ENCODE measurements at regions not wholly inside any gene's neighbourhood (a gene's known extent, or its start where the extent isn't known, plus 50 kb on each side); places are given as distances from the start of the nearest gene placed in this dataset.
"Not testable (repeated sequence)": the region's sequence is repeated elsewhere in the genome, so short reads cannot be mapped to it uniquely, and the experiment has no call there.

DNA sequence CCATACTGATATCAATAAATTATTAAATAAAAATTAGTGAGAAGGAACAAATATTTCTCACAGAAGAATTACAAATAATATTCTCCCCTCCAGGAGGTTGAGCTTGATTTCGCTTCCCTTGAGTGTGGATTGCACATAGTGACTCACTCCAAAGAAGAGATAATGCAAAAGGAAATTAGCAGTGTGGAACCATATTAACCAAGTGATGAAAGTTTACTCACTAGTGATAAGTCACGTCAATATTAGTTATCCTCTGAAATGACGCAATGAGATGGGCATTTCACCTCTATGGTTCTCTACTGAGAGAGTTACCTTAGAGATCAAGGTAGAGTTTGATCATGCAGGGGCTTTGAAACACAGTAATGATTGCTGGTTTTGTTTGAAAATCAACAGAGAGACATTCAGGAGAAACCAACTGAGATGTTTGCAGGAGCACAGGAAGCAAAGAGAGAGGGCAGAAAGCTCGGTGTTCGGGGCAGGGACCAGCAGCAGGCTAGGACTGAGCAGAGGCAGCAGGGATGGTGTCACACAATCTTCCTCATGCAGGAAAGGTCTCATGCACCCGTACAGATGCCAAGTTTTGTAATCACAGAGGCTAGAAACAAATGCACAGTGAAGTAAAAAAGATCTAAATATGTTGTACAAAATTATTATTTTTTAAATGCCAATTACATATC is 634.5 kb downstream of the QKI start:
- H3K36me3 ChIP-seq, result no peaks in the 10 kb centered on the region
- no peak for TF ChIP-seq Cebpa-rat (IDR thresholded peaks at IDR 0.05)

DNA sequence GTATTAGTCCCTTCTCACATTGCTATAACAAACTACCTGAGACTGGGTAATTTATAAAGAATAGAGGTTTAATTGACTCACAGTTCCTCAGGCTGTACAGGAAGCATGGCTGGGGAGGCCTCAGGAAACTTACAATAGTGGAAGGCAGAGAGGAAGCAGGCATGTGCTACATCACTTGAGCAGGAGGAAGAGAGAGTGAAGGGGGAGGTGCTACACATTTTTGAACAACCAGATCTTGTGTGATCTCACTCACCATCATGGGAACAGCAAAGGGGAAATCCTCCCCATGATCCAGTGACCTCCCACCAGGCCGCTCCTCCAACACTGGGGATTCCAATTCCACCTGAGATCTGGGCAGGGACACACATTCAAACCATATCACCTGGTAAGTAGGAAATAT is 630.6 kb downstream of the QKI start:
- Histone ChIP-seq H3K9me3 (replicated peaks in 1 of 11) (peaks cover 13 to 35% (median 27%) of the 10 kb centered on the region in 11 experiments), H3K27ac (no peak overlapping the region), H3K4me3 (no peak overlapping the region), H3K4me2 (no peak overlapping the region; a peak in 1 of 22 replicates), H3K27me3 (no peaks in the 10 kb centered on the region), H3K9ac (no peak overlapping the region), H3K36me3 (no peaks in the 10 kb centered on the region), H3K4me1 (peaks cover 0 to 6% (median 0%) of the 10 kb centered on the region in 10 experiments; a peak in 2 of 20 replicates), H4K20me1 (no peaks in the 10 kb centered on the region)
- no peak for TF ChIP-seq Cebpa-rat (IDR thresholded peaks at IDR 0.05)

More for the DNA sequence above, 634.5 kb downstream of the QKI start:
- no peaks in the 10 kb centered on the region for H3K27me3 ChIP-seq
- H4K20me1 ChIP-seq, result no peaks in the 10 kb centered on the region
- H3K9ac ChIP-seq, result no peak overlapping the region
- peaks cover 0 to 22% (median 8%) of the 10 kb centered on the region in 11 experiments; a peak in 14 of 22 replicates for H3K9me3 ChIP-seq (replicated peaks in 1 of 11)
- H3K4me1 ChIP-seq, result peaks cover 0 to 6% (median 0%) of the 10 kb centered on the region in 10 experiments; a peak in 2 of 20 replicates
- no peak overlapping the region for H3K27ac ChIP-seq
- no peak overlapping the region for H3K4me2 ChIP-seq
- no peak overlapping the region for H3K4me3 ChIP-seq

DNA sequence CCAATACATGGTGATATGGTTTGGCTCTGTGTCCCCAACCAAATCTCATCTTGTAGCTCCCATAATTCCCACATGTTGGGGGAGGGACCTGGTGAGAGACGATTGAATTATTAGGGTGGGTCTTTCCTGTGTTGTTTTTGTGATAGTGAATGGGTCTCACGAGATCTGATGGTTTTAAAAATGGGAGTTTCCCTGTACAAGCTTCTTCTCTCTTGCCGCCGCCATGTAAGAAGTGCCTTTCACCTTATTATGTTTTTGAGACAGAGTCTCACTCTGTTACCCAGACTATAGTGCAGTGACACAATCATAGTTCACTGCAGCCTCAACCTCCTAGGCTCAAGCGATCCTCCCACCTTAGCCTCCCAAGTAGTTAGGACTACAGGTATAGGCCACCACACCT is 629.1 kb downstream of the QKI start:
- H3K36me3 ChIP-seq, H3K27me3 ChIP-seq, H3K4me1 ChIP-seq: not testable (repeated sequence)

DNA sequence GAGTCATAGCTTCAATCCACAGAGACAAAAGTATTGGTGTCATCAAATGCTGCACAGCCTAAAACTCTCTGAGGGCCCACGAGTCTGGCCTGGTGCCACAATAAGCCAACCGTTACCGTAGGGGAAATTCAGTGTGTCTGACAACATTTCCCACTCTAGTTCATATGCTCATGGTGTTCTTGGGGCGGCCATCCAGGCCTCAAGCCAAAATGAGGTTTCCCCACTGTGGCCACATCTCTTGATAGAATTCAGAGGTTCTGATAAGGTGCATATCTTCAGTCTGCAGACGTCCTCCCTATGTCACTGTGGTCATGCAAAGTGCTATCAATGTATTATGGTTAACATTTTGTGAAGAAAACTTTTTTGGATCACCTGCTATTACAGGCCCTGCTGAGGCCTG is 627.7 kb downstream of the QKI start:
- Histone ChIP-seq H3K4me3 (no peak overlapping the region), H3K4me2 (no peak overlapping the region), H3K36me3 (no peaks in the 10 kb centered on the region), H4K20me1 (no peaks in the 10 kb centered on the region), H3K27ac (no peak overlapping the region), H3K9me3 (replicated peaks in 1 of 11) (peaks cover 13 to 32% (median 25%) of the 10 kb centered on the region in 11 experiments), H3K9ac (no peak overlapping the region), H3K4me1 (peaks cover 0 to 6% (median 0%) of the 10 kb centered on the region in 10 experiments; a peak in 2 of 20 replicates), H3K27me3 (no peaks in the 10 kb centered on the region)
- no peak for TF ChIP-seq Cebpa-rat (IDR thresholded peaks at IDR 0.05)

More for the DNA sequence above, 629.1 kb downstream of the QKI start:
- H3K9ac ChIP-seq, H3K4me3 ChIP-seq, H4K20me1 ChIP-seq, H3K27ac ChIP-seq, H3K4me2 ChIP-seq: not testable (repeated sequence)
- peaks cover 13 to 39% (median 29%) of the 10 kb centered on the region in 11 experiments for H3K9me3 ChIP-seq (replicated peaks in 1 of 11)

DNA sequence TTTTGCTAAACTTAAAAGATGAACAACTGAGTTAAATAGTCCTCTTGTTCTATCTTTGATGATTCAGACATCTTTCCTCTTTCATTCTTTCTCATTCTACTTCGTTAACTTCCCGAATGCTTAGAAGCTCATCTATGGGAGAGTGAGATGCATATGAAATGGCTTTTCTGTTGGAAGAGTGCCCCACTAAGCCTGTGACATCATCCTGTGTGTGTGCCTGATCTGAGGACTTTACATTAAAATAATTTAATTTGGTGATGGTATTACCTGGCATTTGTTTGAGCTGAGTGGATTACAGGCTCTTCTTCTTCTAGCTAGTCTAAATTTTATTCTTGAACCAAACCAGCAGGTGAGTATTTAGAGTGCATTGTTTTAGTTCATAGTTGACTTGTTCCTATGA is 626.5 kb downstream of the QKI start:
- Histone ChIP-seq H3K36me3 (no peaks in the 10 kb centered on the region), H3K27ac (no peak overlapping the region), H3K4me1 (peaks cover 0 to 6% (median 0%) of the 10 kb centered on the region in 10 experiments; a peak in 2 of 20 replicates), H3K9me3 (replicated peaks in 1 of 11) (peaks cover 13 to 32% (median 25%) of the 10 kb centered on the region in 11 experiments), H3K9ac (no peak overlapping the region), H4K20me1 (no peaks in the 10 kb centered on the region), H3K27me3 (no peaks in the 10 kb centered on the region), H3K4me2 (no peak overlapping the region), H3K4me3 (no peak overlapping the region)
- no peak for TF ChIP-seq Cebpa-rat (IDR thresholded peaks at IDR 0.05)

DNA sequence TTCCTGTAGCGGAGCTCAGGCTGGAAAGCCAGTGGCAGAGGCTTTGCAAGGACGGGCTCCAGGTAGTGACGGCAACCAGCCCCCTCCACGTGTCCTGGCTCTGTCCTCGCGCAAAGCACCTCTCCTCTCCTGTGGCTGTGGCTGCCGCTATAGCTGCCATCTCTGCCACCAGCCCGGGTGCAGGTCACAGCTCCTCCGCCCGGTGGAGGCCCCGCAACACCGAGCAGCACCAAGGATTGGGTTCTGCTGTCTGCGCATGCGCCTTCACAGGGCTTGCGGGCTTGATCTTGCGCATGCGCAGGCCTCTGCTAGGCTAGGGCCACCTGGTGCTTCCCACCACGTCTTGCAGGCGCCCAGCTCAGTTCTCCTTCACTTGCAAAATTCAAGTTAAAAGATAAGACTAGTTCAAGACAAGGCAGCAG is 625.4 kb downstream of the QKI start:
- Histone ChIP-seq H3K27me3 (no peaks in the 10 kb centered on the region), H3K4me1 (peaks cover 0 to 2% (median 0%) of the 10 kb centered on the region in 10 experiments; a peak in 1 of 20 replicates), H3K4me3 (no peak overlapping the region), H3K36me3 (no peaks in the 10 kb centered on the region), H3K27ac (no peak overlapping the region), H4K20me1 (no peaks in the 10 kb centered on the region), H3K4me2 (no peak overlapping the region), H3K9me3 (replicated peaks in 1 of 11) (peaks cover 13 to 30% (median 27%) of the 10 kb centered on the region in 11 experiments), H3K9ac (no peak overlapping the region)
- no peak for TF ChIP-seq Cebpa-rat (IDR thresholded peaks at IDR 0.05)

DNA sequence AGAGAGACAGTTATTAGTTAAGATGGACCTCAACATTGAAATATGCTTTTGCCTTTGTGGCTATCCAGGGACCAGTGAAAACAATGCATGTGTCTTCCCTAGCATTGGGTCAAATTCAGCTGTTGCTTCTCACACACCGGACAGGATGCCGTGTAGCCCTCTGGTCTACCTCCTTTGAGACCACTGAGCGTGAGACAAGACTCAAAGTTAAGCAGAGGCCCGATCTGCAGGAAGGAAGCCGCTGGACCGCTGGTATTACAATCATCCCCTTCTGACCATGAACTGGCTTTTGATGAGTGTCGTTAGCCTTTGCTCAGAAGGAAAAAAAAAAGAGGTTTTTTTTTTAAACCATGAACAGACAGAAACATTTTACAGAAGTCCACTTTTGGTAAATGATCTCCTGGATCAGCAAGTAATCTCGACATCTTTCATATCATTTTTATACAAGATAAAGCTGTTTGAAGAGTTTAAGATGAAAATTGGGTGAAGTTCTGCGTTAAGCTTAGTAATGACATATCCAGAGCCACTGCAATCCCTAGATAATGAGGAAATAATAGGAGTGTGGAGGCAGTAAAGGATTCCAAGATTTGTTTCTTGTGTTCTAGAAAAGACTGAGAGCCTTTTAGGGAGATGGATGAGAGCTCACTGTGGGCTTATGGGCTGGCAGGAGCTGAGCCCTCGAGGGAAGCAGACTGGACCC is 622.8 kb downstream of the QKI start:
- no peaks in the 10 kb centered on the region for H4K20me1 ChIP-seq
- no peaks in the 10 kb centered on the region for H3K36me3 ChIP-seq
- H3K4me3 ChIP-seq, result no peak overlapping the region
- H3K9me3 ChIP-seq (replicated peaks in 1 of 11), result peaks cover 0 to 13% (median 3%) of the 10 kb centered on the region in 11 experiments; a peak in 11 of 22 replicates
- H3K27ac ChIP-seq, result no peak overlapping the region
- H3K9ac ChIP-seq, result no peak overlapping the region
- no peaks in the 10 kb centered on the region for H3K4me1 ChIP-seq
- no peak for TF ChIP-seq Cebpa-rat (IDR thresholded peaks at IDR 0.05)
- H3K27me3 ChIP-seq, result no peaks in the 10 kb centered on the region
- no peak overlapping the region for H3K4me2 ChIP-seq

DNA sequence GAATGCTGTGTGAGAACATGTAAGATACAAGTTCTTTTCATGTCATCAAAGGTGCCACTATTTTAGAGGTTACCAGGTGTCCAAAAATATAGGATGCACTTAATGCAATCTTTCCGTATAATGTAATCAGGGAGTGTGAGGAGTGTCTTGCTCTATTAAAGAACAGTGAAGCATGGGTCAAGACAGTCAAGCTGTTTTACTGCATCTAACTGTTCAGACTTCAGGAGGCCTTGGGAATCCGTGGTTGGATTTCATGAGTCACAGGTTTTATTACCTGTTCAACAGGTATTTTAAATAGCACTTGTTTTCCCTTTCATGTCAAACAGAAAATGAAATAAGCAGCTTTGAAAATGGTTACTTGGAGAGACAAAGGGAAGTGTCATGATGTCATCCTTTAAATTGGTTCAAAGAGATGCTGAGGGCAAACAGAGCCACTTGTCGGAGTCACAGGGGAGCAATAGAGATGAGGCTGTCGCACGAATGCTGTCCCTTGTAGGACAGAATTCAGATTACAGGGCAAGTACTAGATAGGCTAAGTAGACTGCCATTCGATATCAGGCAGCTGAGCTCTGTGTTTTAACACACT is 621.5 kb downstream of the QKI start:
- Histone ChIP-seq H4K20me1 (no peaks in the 10 kb centered on the region), H3K27me3 (no peaks in the 10 kb centered on the region), H3K9ac (no peak overlapping the region), H3K4me3 (no peak overlapping the region), H3K4me1 (no peaks in the 10 kb centered on the region), H3K4me2 (no peak overlapping the region), H3K36me3 (no peaks in the 10 kb centered on the region), H3K9me3 (replicated peaks in 1 of 11) (peaks cover 0 to 12% (median 0%) of the 10 kb centered on the region in 11 experiments; a peak in 7 of 22 replicates), H3K27ac (no peak overlapping the region)
- TF ChIP-seq Cebpa-rat (IDR thresholded peaks at IDR 0.05), result no peak

DNA sequence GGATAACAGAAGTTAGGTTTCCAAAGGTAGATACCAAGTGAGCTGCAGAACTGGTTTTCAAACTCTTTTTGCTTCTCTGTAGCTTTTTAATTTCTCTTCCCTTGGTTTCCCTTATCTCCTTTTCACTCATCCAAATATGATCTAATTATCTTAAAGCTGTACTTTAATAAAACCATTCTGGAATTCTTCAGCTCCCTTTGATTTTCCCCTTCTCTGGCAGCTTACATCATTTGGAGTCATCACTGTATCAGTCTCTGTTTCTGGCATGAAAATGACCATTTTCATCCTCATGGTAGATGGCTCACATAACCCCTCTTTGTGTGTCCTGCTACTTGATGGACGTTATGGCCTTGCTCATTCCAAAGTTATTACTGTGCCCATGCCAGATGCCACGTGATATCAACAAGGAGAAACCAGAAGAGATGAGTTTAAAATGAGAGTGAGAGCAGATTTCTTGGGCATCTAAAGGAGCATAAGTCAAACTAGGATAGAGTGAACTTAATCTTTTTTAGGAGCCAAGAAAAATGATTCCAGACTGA is 620.2 kb downstream of the QKI start:
- no peak overlapping the region for H3K27ac ChIP-seq

More for the DNA sequence above, 620.2 kb downstream of the QKI start:
- Histone ChIP-seq H3K4me1 (no peaks in the 10 kb centered on the region), H3K36me3 (no peaks in the 10 kb centered on the region), H3K4me3 (no peak overlapping the region), H3K4me2 (no peak overlapping the region), H3K9me3 (replicated peaks in 1 of 11) (peaks cover 0 to 7% (median 0%) of the 10 kb centered on the region in 11 experiments; a peak in 4 of 22 replicates), H4K20me1 (no peaks in the 10 kb centered on the region), H3K27me3 (no peaks in the 10 kb centered on the region), H3K9ac (no peak overlapping the region)
- TF ChIP-seq Cebpa-rat (IDR thresholded peaks at IDR 0.05), result no peak

Measured in BLaER1 treated with 17β-estradiol and CSF1 and Interleukin-3, amounts not matched to agents 10 nM and 100 nM (cell line).